Endodermal cell (in vitro differentiated cells): ENCODE measurements at regions not wholly inside any gene's neighbourhood (a gene's known extent, or its start where the extent isn't known, plus 50 kb on each side); places are given as distances from the start of the nearest gene placed in this dataset.

Experiments used
- DNase-seq: peaks from one replicate; pipeline ENCODE4 v3.0.0-alpha.2; 2017
- H3K27ac ChIP-seq: 2 replicates; pipeline ENCODE4 v1.5.1; 2013; ENCODE audit warnings: mild to moderate bottlenecking, low read depth, low read length, moderate library complexity
- H3K27me3 ChIP-seq: 2 replicates; pipeline ENCODE4 v1.6.1; 2013; ENCODE audit warnings: mild to moderate bottlenecking, low read length, moderate library complexity; ENCODE audit not compliant: insufficient read depth, control insufficient read depth, poor library complexity, severe bottlenecking
- H3K36me3 ChIP-seq: 2 replicates; pipeline ENCODE4 v1.7.0; 2013; ENCODE audit warnings: mild to moderate bottlenecking, low read length, moderate library complexity; ENCODE audit not compliant: control insufficient read depth, insufficient read depth
- H3K4me1 ChIP-seq: one replicate; pipeline ENCODE4 v1.7.0; 2013; ENCODE audit warnings: low read length; ENCODE audit not compliant: control insufficient read depth, insufficient read depth
- H3K4me3 ChIP-seq: 2 replicates; pipeline ENCODE4 v1.5.1; 2013; ENCODE audit warnings: mild to moderate bottlenecking, low read length, moderate library complexity
- H3K9ac ChIP-seq: 2 replicates; pipeline ENCODE4 v1.6.1; 2013; ENCODE audit warnings: mild to moderate bottlenecking, low read length, moderate library complexity; ENCODE audit not compliant: poor library complexity, severe bottlenecking; ENCODE audit errors: extremely low read depth
- H3K9me3 ChIP-seq: 2 replicates; pipeline ENCODE4 v1.6.1; 2013; ENCODE audit warnings: mild to moderate bottlenecking, low read length, moderate library complexity; ENCODE audit not compliant: control insufficient read depth
- H3K27ac Mint-ChIP-seq: 2 replicates; pipeline ENCODE4 v1.8.0; 2020; ENCODE audit warnings: mixed read lengths
- H3K27me3 Mint-ChIP-seq: 2 replicates; pipeline ENCODE4 v1.8.0; 2021; ENCODE audit warnings: mild to moderate bottlenecking, mixed read lengths; ENCODE audit not compliant: insufficient read depth
- H3K36me3 Mint-ChIP-seq: 2 replicates; pipeline ENCODE4 v1.8.0; 2020; ENCODE audit warnings: low read depth, mixed read lengths
- H3K4me1 Mint-ChIP-seq: 2 replicates; pipeline ENCODE4 v1.8.0; 2020; ENCODE audit warnings: mixed read lengths
- H3K4me3 Mint-ChIP-seq: 2 replicates; pipeline ENCODE4 v1.8.0; 2020; ENCODE audit warnings: mild to moderate bottlenecking, moderate library complexity, mixed read lengths
- H3K9me3 Mint-ChIP-seq: 2 replicates; pipeline ENCODE4 v1.8.0; 2020; ENCODE audit warnings: mild to moderate bottlenecking, mixed read lengths
- CTCF ChIP-seq: fragments of 200-600 bp; sonication (generic); conservative IDR thresholded peaks from 2 replicates; pipeline ENCODE4 v1.5.0; 2021; ENCODE audit warnings: antibody characterized with exemption, mild to moderate bottlenecking
- WGBS, 2 experiments: methylation state at CpG; one replicate each; pipeline versions ENCODE4 v1.1.5 to v1.1.7; 2013; ENCODE audit warnings: missing lambda C conversion rate in 2 of 2, mixed read lengths in 1 of 2; ENCODE audit not compliant: insufficient coverage in 1 of 2, insufficient read length in 1 of 2; 5-methylcytosine and 5-hydroxymethylcytosine counted together

DNA sequence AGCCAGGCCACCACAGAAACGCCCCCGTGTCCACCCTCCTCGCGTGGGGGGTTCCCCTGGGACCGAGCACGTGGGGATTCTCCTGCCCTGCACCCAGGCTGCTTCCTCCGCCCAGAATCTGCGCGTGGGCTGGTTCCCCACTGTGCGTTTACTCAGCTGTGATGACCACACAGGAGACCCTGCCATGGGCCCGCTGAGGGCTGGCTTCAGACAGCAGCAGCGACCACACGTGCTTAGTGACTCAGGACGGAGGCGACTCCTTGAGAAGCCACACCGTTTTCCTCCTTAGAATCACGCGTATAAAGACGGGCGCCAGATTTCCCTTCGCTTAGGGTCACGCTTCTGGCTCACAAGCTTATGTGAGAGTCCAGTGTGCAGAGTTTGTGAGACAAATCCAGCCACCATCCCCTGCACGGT lies 63.9 kb upstream of the PDE10A start:
- DNase-seq: no peak
- H3K4me1 Mint-ChIP-seq: peaks cover 6% of the 10 kb centered on the region
- no peaks in the 10 kb centered on the region for H3K4me1 ChIP-seq
- no peak overlapping the region for H3K4me3 ChIP-seq
- no peaks in the 10 kb centered on the region for H3K36me3 Mint-ChIP-seq
- no peak overlapping the region for H3K27ac ChIP-seq
- TF ChIP-seq CTCF: no peak
- WGBS, 2 experiments: 79 to 81% methylated on average over 19 to 23 of the region's 23 CpGs
- H3K36me3 ChIP-seq: no peaks in the 10 kb centered on the region
- H3K27me3 Mint-ChIP-seq: no peaks in the 10 kb centered on the region
- no peaks in the 10 kb centered on the region for H3K9me3 ChIP-seq
- H3K4me3 Mint-ChIP-seq: no peak overlapping the region
- H3K27ac Mint-ChIP-seq: no peak overlapping the region
- H3K27me3 ChIP-seq: no peaks in the 10 kb centered on the region
- H3K9ac ChIP-seq: no peak overlapping the region
- no peaks in the 10 kb centered on the region for H3K9me3 Mint-ChIP-seq

DNA sequence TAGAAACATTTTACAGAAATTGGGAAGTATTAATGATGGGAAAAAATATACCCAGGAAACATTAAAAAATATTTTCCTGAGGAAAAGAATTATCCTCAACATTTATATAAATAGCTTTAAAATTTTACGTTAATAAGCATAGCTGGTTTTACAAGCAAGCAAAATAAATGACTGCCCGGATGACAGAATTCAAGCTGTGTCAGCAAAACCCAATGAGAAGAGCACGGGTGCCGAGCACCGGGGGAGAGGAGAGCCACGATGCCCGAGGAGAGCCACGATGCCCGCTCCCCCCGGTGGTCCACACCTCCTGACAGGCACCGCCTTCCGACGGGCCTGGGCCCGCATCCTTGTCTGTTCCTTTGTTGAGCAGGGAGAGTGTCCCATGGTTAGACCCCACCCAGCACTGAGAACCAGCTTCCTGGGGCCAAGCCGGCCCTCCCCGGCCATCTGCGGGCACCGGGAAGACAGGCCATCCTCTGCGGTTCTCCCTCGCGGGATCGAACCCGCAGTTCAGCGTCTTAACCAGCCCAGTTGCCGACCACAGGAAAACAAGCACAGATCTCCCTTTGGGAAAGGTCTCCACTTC lies 63.3 kb upstream of the PDE10A start:
- no peak overlapping the region for H3K4me3 Mint-ChIP-seq
- no peaks in the 10 kb centered on the region for H3K27me3 Mint-ChIP-seq
- Histone ChIP-seq H3K9ac (no peak overlapping the region), H3K27ac (no peak overlapping the region), H3K4me3 (no peak overlapping the region), H3K27me3 (no peaks in the 10 kb centered on the region), H3K4me1 (no peaks in the 10 kb centered on the region), H3K36me3 (no peaks in the 10 kb centered on the region), H3K9me3 (no peaks in the 10 kb centered on the region)
- TF ChIP-seq CTCF: no peak
- H3K27ac Mint-ChIP-seq: no peak overlapping the region
- no peaks in the 10 kb centered on the region for H3K9me3 Mint-ChIP-seq
- WGBS, 2 experiments: 87 to 92% methylated on average over 21 to 25 of the region's 25 CpGs
- H3K4me1 Mint-ChIP-seq: peaks cover 6% of the 10 kb centered on the region
- no peak for DNase-seq
- no peaks in the 10 kb centered on the region for H3K36me3 Mint-ChIP-seq

- no peaks in the 10 kb centered on the region for H3K27me3 Mint-ChIP-seq
- no peak overlapping the region for H3K4me3 Mint-ChIP-seq
- Histone ChIP-seq H3K4me1 (no peaks in the 10 kb centered on the region), H3K9me3 (no peaks in the 10 kb centered on the region), H3K4me3 (no peak overlapping the region), H3K36me3 (no peaks in the 10 kb centered on the region), H3K9ac (no peak overlapping the region), H3K27ac (no peak overlapping the region), H3K27me3 (no peaks in the 10 kb centered on the region)
- peaks cover 6% of the 10 kb centered on the region for H3K4me1 Mint-ChIP-seq
- TF ChIP-seq CTCF: peak; percentile 41
- DNase-seq: no peak
- no peaks in the 10 kb centered on the region for H3K9me3 Mint-ChIP-seq
- no peak overlapping the region for H3K27ac Mint-ChIP-seq
- no peaks in the 10 kb centered on the region for H3K36me3 Mint-ChIP-seq
- 94 to 95% methylated on average over 4 to 7 of the region's 7 CpGs for WGBS, 2 experiments
Observed at GRCh38 chr6:165725201-165725600, 62.2 kb upstream of the PDE10A start.
